Esophagus squamous epithelium (tissue), 4 donors: ENCODE measurements at regions not wholly inside any gene's neighbourhood (a gene's known extent, or its start where the extent isn't known, plus 50 kb on each side); places are given as distances from the start of the nearest gene placed in this dataset.

ENCODE experiments used
- POLR2A ChIP-seq, 4 donors: fragments of 450-650 bp; IDR thresholded peaks; one replicate each; pipeline ENCODE4 v1.6.1; 2017; ENCODE audit warnings: antibody characterized with exemption in 4 of 4, mild to moderate bottlenecking in 4 of 4, moderate library complexity in 3 of 4
- TF ChIP-seq, protein P1 (sequence below), 6 experiments: fragments of 450-650 bp in 4 of 6; fragments of 200-600 bp in 2 of 6; sonication (generic) in 2 of 6; IDR thresholded peaks; one replicate each; pipeline ENCODE4 v1.5.1; 2016 to 2019; ENCODE audit warnings: antibody characterized with exemption in 6 of 6, mild to moderate bottlenecking in 4 of 6, moderate library complexity in 4 of 6

DNA sequence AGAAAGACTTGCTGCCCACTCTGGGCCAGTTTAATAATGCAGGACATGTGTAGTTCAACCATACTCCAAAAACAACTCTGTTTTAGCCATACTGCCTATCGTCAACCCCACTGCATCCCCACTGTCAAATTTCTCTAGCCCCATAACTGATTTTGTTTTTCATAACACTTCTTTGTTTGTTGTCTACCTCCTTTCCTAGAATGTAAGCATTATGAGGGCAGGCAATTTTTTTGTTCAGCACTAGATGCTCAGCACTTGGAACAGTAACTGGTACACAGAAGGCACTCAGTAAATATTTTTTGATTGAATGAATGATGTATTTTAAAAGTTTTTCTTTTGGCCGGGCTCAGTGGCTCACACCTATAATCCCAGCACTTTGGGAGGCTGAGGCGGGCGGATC is 183.8 kb upstream of the MKLN1 start:
- TF ChIP-seq, protein P1, sequence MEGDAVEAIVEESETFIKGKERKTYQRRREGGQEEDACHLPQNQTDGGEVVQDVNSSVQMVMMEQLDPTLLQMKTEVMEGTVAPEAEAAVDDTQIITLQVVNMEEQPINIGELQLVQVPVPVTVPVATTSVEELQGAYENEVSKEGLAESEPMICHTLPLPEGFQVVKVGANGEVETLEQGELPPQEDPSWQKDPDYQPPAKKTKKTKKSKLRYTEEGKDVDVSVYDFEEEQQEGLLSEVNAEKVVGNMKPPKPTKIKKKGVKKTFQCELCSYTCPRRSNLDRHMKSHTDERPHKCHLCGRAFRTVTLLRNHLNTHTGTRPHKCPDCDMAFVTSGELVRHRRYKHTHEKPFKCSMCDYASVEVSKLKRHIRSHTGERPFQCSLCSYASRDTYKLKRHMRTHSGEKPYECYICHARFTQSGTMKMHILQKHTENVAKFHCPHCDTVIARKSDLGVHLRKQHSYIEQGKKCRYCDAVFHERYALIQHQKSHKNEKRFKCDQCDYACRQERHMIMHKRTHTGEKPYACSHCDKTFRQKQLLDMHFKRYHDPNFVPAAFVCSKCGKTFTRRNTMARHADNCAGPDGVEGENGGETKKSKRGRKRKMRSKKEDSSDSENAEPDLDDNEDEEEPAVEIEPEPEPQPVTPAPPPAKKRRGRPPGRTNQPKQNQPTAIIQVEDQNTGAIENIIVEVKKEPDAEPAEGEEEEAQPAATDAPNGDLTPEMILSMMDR (IDR thresholded peaks at IDR 0.05), result no peak
- TF ChIP-seq POLR2A (IDR thresholded peaks at IDR 0.05), result no peak
